ENCODE measurements at regions not wholly inside any gene's neighbourhood (a gene's known extent, or its start where the extent isn't known, plus 50 kb on each side); places are given as distances from the start of the nearest gene placed in this dataset.
"Not testable (repeated sequence)": the region's sequence is repeated elsewhere in the genome, so short reads cannot be mapped to it uniquely, and the experiment has no call there.

GRCh38 chr4:124936427-124936826 lies 223.9 kb upstream of the ANKRD50 start:
- no peak for DNase-seq

- DNase-seq: no peak
Observed at GRCh38 chr4:124934916-124935315, 222.4 kb upstream of the ANKRD50 start.

GRCh38 chr4:124933521-124933920 lies 221.0 kb upstream of the ANKRD50 start:
- no peak for DNase-seq

- no peak for DNase-seq
Observed at GRCh38 chr4:124932447-124932846, 219.9 kb upstream of the ANKRD50 start.

GRCh38 chr4:124931050-124931449 lies 218.5 kb upstream of the ANKRD50 start:
- no peak for DNase-seq

GRCh38 chr4:124922748-124923147 lies 210.2 kb upstream of the ANKRD50 start:
- DNase-seq: not testable (repeated sequence)

GRCh38 chr4:124918559-124919122 lies 206.1 kb upstream of the ANKRD50 start:
- DNase-seq: no peak

GRCh38 chr4:124915073-124915472 lies 202.5 kb upstream of the ANKRD50 start:
- DNase-seq: no peak

GRCh38 chr4:124913237-124913636 lies 200.7 kb upstream of the ANKRD50 start:
- no peak for DNase-seq

GRCh38 chr4:124910327-124910726 lies 197.8 kb upstream of the ANKRD50 start:
- no peak for DNase-seq

- no peak for DNase-seq
Observed at GRCh38 chr4:124907881-124908280, 195.3 kb upstream of the ANKRD50 start.

- no peak for DNase-seq
Observed at GRCh38 chr4:124905441-124905840, 192.9 kb upstream of the ANKRD50 start.

GRCh38 chr4:124904723-124905388 lies 192.3 kb upstream of the ANKRD50 start:
- DNase-seq: no peak

GRCh38 chr4:124903995-124904722 lies 191.6 kb upstream of the ANKRD50 start:
- no peak for DNase-seq

GRCh38 chr4:124902001-124902515 lies 189.5 kb upstream of the ANKRD50 start:
- no peak for DNase-seq

GRCh38 chr4:124899997-124900396 lies 187.5 kb upstream of the ANKRD50 start:
- DNase-seq: no peak

- no peak for DNase-seq
Observed at GRCh38 chr4:124890522-124890921, 178.0 kb upstream of the ANKRD50 start.

- no peak for DNase-seq
Observed at GRCh38 chr4:124887739-124888138, 175.2 kb upstream of the ANKRD50 start.

- no peak for DNase-seq
Observed at GRCh38 chr4:124884316-124884715, 171.8 kb upstream of the ANKRD50 start.

GRCh38 chr4:124883632-124884031 lies 171.1 kb upstream of the ANKRD50 start:
- DNase-seq: no peak

GRCh38 chr4:124879195-124879594 lies 166.7 kb upstream of the ANKRD50 start:
- no peak for DNase-seq

GRCh38 chr4:124874172-124874450 lies 161.6 kb upstream of the ANKRD50 start:
- DNase-seq: no peak

GRCh38 chr4:124873361-124874171 lies 161.0 kb upstream of the ANKRD50 start:
- no peak for DNase-seq

Measured in NCI-H1048 (cell line).